Endothelial cell of umbilical vein (primary cell): ENCODE measurements at regions not wholly inside any gene's neighbourhood (a gene's known extent, or its start where the extent isn't known, plus 50 kb on each side); places are given as distances from the start of the nearest gene placed in this dataset.

Source experiments
- BruUV-seq: library from RNA; stranded (reverse); fragments of 400-500 nt; replicated peaks from 2 replicates; lab custom pipeline; 2021; lab: Mats Ljungman, UMichigan
- CTCF ChIA-PET: fragments of 300-600, 350-600 bp; sonication (Branson Sonifier 250); formaldehyde crosslinking; loops from one replicate; lab custom pipeline; 2021; ENCODE audit warnings: antibody characterized with exemption, inconsistent platforms; lab: Charles Lee
- POLR2A ChIA-PET: fragments of 300-600, 350-600 bp; sonication (Branson Sonifier 250); formaldehyde crosslinking; loops from one replicate; lab custom pipeline; 2021; ENCODE audit warnings: antibody characterized with exemption, inconsistent platforms; lab: Charles Lee
- DNase-seq: peaks from one replicate; pipeline ENCODE4 v3.0.0-alpha.2; 2011; ENCODE audit warnings: low read depth, low spot score
- FAIRE-seq: peaks from 2 replicates; lab custom pipeline; 2011; peaks lifted over from hg19 to GRCh38; lab: Jason Lieb, UNC
- H2AFZ ChIP-seq: 2 replicates; pipeline ENCODE4 v1.6.0; 2012; ENCODE audit warnings: low read depth, low read length, control low read depth, inconsistent platforms
- H3K27ac ChIP-seq: 2 replicates; pipeline ENCODE4 v1.5.1; 2011; ENCODE audit warnings: low read depth, mild to moderate bottlenecking, control low read depth, low read length, moderate library complexity; ENCODE audit not compliant: insufficient read depth
- H3K27me3 ChIP-seq, 2 experiments: 2 replicates each; pipeline versions ENCODE4 v1.6.0 to v1.6.1; 2011; ENCODE audit warnings: low read length in 2 of 2, mixed read lengths in 1 of 2; ENCODE audit not compliant: control insufficient read depth in 2 of 2, insufficient read depth in 2 of 2
- H3K36me3 ChIP-seq, 2 experiments: 2 replicates in 1 of 2; 3 replicates in 1 of 2; pipeline ENCODE4 v1.5.1; 2011; ENCODE audit warnings: low read length in 2 of 2, mild to moderate bottlenecking in 1 of 2, moderate library complexity in 1 of 2; ENCODE audit not compliant: control insufficient read depth in 2 of 2, insufficient read depth in 2 of 2; ENCODE audit errors: extremely low read depth in 1 of 2
- H3K4me1 ChIP-seq: 3 replicates; pipeline ENCODE4 v1.5.1; 2011; ENCODE audit warnings: mild to moderate bottlenecking, low read length; ENCODE audit not compliant: control insufficient read depth, insufficient read depth; ENCODE audit errors: extremely low read depth
- H3K4me2 ChIP-seq: 2 replicates; pipeline ENCODE4 v1.6.1; 2011; ENCODE audit warnings: low read length, control low read depth, mixed read lengths; ENCODE audit not compliant: insufficient read depth
- H3K4me3 ChIP-seq, 3 experiments: fragments of 200-600 bp in 1 of 3; sonication (generic), shearing (Covaris generic) in 1 of 3; replicated peaks in 1 of 3; 2 replicates each; pipeline ENCODE4 v1.5.1; 2011 to 2016; ENCODE audit warnings: control low read depth in 3 of 3, low read length in 3 of 3, mild to moderate bottlenecking in 2 of 3, inconsistent platforms in 1 of 3, low read depth in 1 of 3, moderate library complexity in 1 of 3; ENCODE audit not compliant: insufficient read depth in 1 of 3
- H3K79me2 ChIP-seq: 2 replicates; pipeline ENCODE4 v1.6.0; 2012; ENCODE audit warnings: low read length, inconsistent platforms; ENCODE audit not compliant: control insufficient read depth, insufficient read depth
- H3K9ac ChIP-seq: replicated peaks from 2 replicates; pipeline ENCODE3; 2011; ENCODE audit warnings: low read length, control low read depth; ENCODE audit not compliant: insufficient read depth; ENCODE audit errors: extremely low read depth
- H3K9me1 ChIP-seq: replicated peaks from 3 replicates; pipeline ENCODE4 v1.6.0; 2011; ENCODE audit warnings: mild to moderate bottlenecking, low read length; ENCODE audit not compliant: control insufficient read depth, insufficient read depth; ENCODE audit errors: extremely low read depth
- H3K9me3 ChIP-seq: replicated peaks from 2 replicates; pipeline ENCODE4 v1.5.1; 2012; ENCODE audit warnings: low read length, inconsistent platforms; ENCODE audit not compliant: control insufficient read depth, insufficient read depth
- H4K20me1 ChIP-seq: replicated peaks from 2 replicates; pipeline ENCODE3; 2011; ENCODE audit warnings: mild to moderate bottlenecking, low read length; ENCODE audit not compliant: control insufficient read depth, insufficient read depth; ENCODE audit errors: extremely low read depth
- EZH2 ChIP-seq: IDR thresholded peaks from 2 replicates; pipeline ENCODE4 v1.6.1; 2012; ENCODE audit warnings: borderline replicate concordance, low read depth, mild to moderate bottlenecking, moderate library complexity, low read length, inconsistent platforms; ENCODE audit not compliant: severe bottlenecking
- FOS ChIP-seq: IDR thresholded peaks from 2 replicates; pipeline ENCODE4 v1.6.1; 2011; ENCODE audit warnings: mild to moderate bottlenecking, low read length, moderate library complexity, borderline replicate concordance; ENCODE audit not compliant: insufficient read depth
- GATA2 ChIP-seq: IDR thresholded peaks from 2 replicates; pipeline ENCODE4 v1.7.0; 2011; ENCODE audit warnings: low read depth, mild to moderate bottlenecking, moderate library complexity, mixed read lengths, low read length; ENCODE audit not compliant: insufficient read length, insufficient read depth
- JUN ChIP-seq: IDR thresholded peaks from 2 replicates; pipeline ENCODE4 v1.6.1; 2011; ENCODE audit warnings: borderline replicate concordance, low read depth; ENCODE audit not compliant: insufficient read length, insufficient read depth
- MYC ChIP-seq: IDR thresholded peaks from one replicate; pipeline ENCODE4 v1.6.1; 2011; ENCODE audit warnings: mild to moderate bottlenecking, low read depth, low read length
- POLR2A ChIP-seq: IDR thresholded peaks from 2 replicates; pipeline ENCODE4 v1.6.1; 2012; ENCODE audit warnings: low read depth, mild to moderate bottlenecking, control low read depth, low read length
- POLR2AphosphoS5 ChIP-seq: IDR thresholded peaks from 2 replicates; pipeline ENCODE4 v1.6.1; 2012; ENCODE audit warnings: low read depth, mild to moderate bottlenecking, control low read depth, low read length, moderate library complexity; ENCODE audit not compliant: insufficient read depth
- dilution Hi-C: fragments of 300-500 bp; cut with MboI; formaldehyde crosslinking; loops from one replicate; pipeline ENCODE4 v1.15.0; 2019; ENCODE audit warnings: low sequenced_read_pairs; ENCODE audit not compliant: extremely low pct_ligation_motif_present
- intact Hi-C: fragments of 100-400 bp; cut with micrococcal nuclease; formaldehyde crosslinking; loops from one replicate; pipeline ENCODE4 v1.10.0; 2022
- TF ChIP-seq, protein P1 (sequence below): IDR thresholded peaks from 2 replicates; pipeline ENCODE4 v1.6.1; 2011; ENCODE audit not compliant: insufficient read depth, insufficient read length
- TF ChIP-seq, protein P2 (sequence below), 2 donors: IDR thresholded peaks; 1 replicate in 1 of 2; 2 replicates in 1 of 2; pipeline ENCODE4 v1.5.1; 2011; ENCODE audit warnings: low read length in 2 of 2, mild to moderate bottlenecking in 2 of 2, moderate library complexity in 2 of 2, control low read depth in 1 of 2, inconsistent platforms in 1 of 2, low read depth in 1 of 2; ENCODE audit not compliant: insufficient read depth in 1 of 2; ENCODE audit errors: extremely low read depth in 1 of 2

DNA sequence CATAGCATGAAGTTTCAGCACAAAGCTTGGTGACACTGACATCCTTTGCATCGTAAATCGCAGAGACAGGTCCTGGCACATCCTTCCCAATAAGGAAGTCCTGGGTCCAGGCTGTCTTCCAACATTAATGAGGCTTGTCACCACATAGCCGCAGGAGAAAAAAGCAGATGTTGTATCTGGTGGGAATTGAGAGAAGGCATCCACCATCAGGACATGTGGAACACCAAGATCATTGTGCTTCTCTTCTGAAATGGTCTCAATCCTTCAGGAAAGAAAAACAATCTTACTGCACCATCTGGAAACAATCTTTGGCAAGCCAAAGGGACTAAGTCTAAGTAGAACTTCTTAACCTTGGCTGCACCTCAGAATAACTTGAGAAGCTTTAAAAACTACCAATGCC, 119.0 kb upstream of the ARHGAP28 start:
- CTCF ChIA-PET: interaction anchor here (1.3 to 2.3 kb wide), 3 partner anchors 13 to 276 kb away, joined by 5 to 7 read pairs (median 5); no protein-coding TSS in a partner anchor
- POLR2A ChIA-PET: no interaction called here
- no peaks in the 10 kb centered on the region for H4K20me1 ChIP-seq
- intact Hi-C loops (no loop called here), dilution Hi-C loops (no loop called here)
- no peak overlapping the region for H3K4me2 ChIP-seq
- TF ChIP-seq, protein P1, sequence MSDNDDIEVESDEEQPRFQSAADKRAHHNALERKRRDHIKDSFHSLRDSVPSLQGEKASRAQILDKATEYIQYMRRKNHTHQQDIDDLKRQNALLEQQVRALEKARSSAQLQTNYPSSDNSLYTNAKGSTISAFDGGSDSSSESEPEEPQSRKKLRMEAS: no peak
- TF ChIP-seq GATA2 (no peak), EZH2 (no peak)
- FAIRE-seq (no peak), DNase-seq (no peak)
- no peaks in the 10 kb centered on the region for H3K36me3 ChIP-seq
- H3K9ac ChIP-seq: no peak overlapping the region
- no peak overlapping the region for H3K4me3 ChIP-seq
- no peaks in the 10 kb centered on the region for H3K9me1 ChIP-seq
- H3K27ac ChIP-seq: no peak overlapping the region
- peaks cover 0 to 2% of the 10 kb centered on the region in 2 experiments for H3K27me3 ChIP-seq
- H3K9me3 ChIP-seq: no peaks in the 10 kb centered on the region
- no peaks in the 10 kb centered on the region for H3K79me2 ChIP-seq
- H3K4me1 ChIP-seq: no peaks in the 10 kb centered on the region
- no TSS peak for BruUV-seq
- no peak overlapping the region for H2AFZ ChIP-seq

DNA sequence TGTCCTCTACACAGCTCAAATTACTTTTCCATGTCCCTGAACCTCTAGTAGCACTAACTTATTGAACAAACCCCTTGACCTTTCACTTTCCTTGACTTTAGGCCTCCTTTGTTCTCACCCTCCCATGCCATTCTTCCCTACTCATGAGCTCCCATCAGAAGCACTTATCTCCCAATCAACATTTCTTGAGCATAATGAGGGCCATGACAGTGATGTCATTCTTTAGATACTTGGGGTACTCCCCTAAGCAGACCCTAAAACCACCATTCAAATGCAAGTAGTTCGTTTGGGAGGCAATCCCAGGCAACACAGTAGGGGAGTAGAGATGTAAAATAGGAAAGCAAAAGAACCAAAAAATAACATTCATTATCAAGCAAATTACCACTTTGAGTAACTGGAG, 115.9 kb upstream of the ARHGAP28 start:
- Histone ChIP-seq H3K9me3 (no peaks in the 10 kb centered on the region), H3K4me3 (no peak overlapping the region), H3K79me2 (no peaks in the 10 kb centered on the region), H3K27ac (no peak overlapping the region), H3K9ac (no peak overlapping the region), H3K4me2 (no peak overlapping the region), H4K20me1 (no peaks in the 10 kb centered on the region), H3K27me3 (no peaks in the 10 kb centered on the region), H2AFZ (no peak overlapping the region), H3K9me1 (no peaks in the 10 kb centered on the region), H3K4me1 (no peaks in the 10 kb centered on the region), H3K36me3 (no peaks in the 10 kb centered on the region)
- intact Hi-C loops: no loop called here
- DNase-seq (no peak), FAIRE-seq (no peak)
- dilution Hi-C loops: no loop called here
- BruUV-seq: no TSS peak
- ChIA-PET POLR2A (no interaction called here), CTCF (interaction anchor here (0.7 kb wide), 1 partner anchor 9 kb away, joined by 4 read pairs; no protein-coding TSS in a partner anchor)
- TF ChIP-seq EZH2 (no peak), JUN (no peak), MYC (no peak), FOS (no peak), POLR2AphosphoS5 (no peak), GATA2 (no peak), POLR2A (no peak)
- TF ChIP-seq, protein P2, sequence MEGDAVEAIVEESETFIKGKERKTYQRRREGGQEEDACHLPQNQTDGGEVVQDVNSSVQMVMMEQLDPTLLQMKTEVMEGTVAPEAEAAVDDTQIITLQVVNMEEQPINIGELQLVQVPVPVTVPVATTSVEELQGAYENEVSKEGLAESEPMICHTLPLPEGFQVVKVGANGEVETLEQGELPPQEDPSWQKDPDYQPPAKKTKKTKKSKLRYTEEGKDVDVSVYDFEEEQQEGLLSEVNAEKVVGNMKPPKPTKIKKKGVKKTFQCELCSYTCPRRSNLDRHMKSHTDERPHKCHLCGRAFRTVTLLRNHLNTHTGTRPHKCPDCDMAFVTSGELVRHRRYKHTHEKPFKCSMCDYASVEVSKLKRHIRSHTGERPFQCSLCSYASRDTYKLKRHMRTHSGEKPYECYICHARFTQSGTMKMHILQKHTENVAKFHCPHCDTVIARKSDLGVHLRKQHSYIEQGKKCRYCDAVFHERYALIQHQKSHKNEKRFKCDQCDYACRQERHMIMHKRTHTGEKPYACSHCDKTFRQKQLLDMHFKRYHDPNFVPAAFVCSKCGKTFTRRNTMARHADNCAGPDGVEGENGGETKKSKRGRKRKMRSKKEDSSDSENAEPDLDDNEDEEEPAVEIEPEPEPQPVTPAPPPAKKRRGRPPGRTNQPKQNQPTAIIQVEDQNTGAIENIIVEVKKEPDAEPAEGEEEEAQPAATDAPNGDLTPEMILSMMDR (IDR thresholded peaks at IDR 0.05; ENCODE audit: extremely low read depth in 1 of 2, insufficient read depth in 1 of 2, low read depth in 1 of 2, low read length in 2 of 2): no peak
- TF ChIP-seq, protein P1: no peak
